Fibroblast of skin of right quadriceps (primary cell): ENCODE measurements at regions not wholly inside any gene's neighbourhood (a gene's known extent, or its start where the extent isn't known, plus 50 kb on each side); places are given as distances from the start of the nearest gene placed in this dataset.

Experiments
- DNase-seq: peaks from one replicate; pipeline ENCODE4 v3.0.0-alpha.2; 2013

GRCh38 chr1:243943671-243944428, 93.8 kb upstream of the AKT3 start:
- DNase-seq, result no peak

DNA sequence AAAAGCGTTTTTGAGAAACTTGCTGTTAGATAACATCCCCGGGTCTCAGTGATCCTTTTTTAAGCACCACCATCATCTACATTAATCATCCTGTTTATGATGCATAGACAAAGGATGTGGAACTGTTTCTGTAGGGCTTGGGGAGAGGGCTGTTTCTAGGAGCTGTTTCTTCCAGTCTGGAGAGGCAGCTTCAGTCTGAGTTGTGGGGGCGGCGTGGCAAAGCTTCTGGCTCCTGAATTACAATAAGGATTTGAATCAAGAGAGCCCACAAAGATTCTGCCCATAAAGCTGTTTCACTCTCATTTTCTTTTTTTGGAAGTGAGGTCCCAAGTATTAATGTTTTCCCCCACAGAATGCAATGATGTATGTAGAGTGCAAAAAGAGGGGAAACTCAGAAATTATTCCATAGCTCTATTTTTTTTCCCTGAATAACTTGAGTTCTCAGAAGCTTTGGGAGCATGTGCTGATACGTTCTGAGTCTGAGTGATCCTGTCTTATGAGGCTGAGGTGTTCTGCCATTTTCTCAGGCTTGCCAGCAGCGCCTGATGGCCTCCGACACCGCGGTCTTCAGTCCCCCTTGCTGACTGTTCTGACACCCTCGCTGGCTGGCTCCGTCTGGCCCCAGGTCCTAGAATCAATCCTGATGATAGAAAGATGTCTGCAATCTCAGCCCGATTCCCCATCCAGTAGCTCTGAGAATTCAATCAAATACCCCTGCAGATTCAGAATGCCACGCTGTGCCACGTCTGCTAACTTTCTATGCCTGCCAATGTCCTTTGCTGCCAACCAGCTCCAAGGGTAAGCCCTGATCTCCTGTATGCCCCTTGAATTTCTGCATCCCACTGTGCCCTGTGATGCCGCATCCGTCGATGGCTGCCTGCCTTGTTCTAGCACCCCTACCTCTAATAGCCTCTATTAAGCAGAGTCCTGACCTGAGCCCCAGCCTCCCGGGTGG, 92.4 kb upstream of the AKT3 start:
- DNase-seq, result no peak

GRCh38 chr1:243940451-243940850, 90.4 kb upstream of the AKT3 start:
- no peak for DNase-seq

- DNase-seq, result peak; percentile 69
Measured at GRCh38 chr1:243939167-243939848, 89.3 kb upstream of the AKT3 start.

- DNase-seq, result no peak
Measured at GRCh38 chr1:243938208-243938607, 88.2 kb upstream of the AKT3 start.

GRCh38 chr1:243933495-243933894, 83.5 kb upstream of the AKT3 start:
- DNase-seq, result no peak

DNA sequence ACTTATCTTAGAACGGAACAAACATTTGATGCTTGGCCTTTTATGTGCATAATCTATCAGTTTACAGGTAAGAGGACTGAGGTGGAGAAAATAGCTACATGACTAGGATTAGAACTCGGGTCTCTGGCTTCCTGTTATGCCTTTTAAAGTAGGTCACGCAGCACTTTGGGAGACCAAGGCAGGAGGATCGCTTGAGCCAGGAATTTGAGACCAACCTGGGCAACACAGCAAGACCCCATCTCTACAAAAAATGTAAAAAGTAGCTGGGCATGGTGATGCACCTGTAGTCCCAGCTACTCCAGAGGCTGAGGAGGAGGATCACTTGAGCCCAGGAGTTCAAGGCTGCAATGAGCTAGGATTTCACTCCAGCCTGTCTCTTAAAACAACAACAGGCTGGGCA, 81.9 kb upstream of the AKT3 start:
- no peak for DNase-seq

DNA sequence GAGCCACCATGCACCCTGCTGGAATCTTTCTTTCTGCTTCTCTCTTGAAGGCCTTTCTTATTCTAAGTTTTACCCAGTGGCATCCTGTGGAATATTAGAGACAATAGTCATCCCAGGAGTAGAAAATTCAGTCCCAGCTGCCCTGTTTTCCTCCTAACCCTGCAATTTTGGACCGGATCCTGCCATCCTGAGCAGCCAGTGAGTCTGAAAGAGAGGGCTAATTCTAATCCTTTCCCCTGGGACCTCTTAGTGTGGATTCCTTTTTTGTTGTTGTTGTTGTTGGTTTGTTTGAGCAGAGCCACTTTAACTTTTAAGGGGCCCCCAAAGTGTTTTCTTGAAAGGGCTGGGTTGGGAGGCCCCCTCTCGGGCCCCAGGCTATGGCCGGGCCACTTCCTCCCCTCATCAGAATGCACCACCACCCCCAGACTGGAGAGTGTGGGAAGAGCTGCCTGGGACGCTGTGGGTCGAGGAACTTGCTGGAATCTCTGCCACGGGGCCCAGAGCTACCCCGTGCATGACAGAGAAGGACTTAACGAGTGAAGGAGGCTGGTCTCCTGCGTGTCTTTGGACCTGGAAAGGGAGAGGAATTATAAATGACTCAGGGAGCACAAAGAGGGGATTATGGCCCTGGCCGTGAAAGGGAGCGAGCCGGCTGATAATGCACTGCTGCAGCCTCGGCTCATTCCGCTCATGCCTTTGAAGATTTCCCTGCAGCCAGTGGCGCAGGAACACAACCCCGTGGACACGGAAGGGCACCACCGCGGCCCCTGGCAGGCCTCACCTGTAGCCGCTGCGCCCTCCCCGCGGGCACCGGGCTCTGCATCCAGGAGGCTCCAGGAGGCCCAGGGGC, 81.0 kb upstream of the AKT3 start:
- DNase-seq, result peak; percentile 48

DNA sequence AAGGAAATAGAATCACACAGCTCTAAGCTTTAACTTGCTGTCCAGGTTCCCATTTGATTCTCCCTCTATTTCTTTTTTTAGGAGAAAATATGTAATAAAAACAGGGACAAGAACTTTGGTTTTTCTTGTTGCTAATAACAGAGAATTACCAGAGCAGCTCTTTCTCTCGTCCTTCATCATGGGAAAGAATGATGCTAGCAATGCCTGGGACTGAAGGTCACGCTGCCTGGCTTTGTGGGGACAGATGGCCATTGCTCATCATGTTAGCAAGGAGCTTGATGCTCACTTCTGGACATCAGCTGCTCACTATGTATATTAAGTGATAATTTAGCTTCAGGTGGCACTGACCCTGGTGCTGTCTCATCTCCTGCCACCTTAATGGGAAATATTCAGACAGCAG, 77.3 kb upstream of the AKT3 start:
- no peak for DNase-seq

DNA sequence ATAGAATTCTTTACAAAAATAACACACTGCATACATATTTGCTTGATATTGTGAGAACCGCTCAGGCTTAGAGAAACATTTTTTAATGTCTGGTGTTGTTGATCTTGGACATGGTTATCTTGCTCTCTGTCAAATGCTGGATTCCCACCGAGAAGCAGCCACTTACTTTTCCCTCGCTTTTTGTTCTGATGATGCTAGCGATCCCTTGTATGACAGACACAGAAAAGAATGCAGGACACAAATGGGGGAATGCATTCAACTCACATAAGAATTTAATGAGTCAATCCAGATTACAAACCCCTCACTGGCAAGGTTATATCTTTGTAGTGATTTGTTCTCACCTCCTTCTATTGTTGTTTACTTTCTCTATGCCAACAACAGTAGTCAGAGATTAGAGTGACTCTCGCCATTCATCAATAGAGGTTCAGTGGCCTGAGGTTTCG, 76.8 kb upstream of the AKT3 start:
- peak; percentile 97 for DNase-seq

GRCh38 chr1:243926299-243926698, 76.3 kb upstream of the AKT3 start:
- DNase-seq, result no peak

DNA sequence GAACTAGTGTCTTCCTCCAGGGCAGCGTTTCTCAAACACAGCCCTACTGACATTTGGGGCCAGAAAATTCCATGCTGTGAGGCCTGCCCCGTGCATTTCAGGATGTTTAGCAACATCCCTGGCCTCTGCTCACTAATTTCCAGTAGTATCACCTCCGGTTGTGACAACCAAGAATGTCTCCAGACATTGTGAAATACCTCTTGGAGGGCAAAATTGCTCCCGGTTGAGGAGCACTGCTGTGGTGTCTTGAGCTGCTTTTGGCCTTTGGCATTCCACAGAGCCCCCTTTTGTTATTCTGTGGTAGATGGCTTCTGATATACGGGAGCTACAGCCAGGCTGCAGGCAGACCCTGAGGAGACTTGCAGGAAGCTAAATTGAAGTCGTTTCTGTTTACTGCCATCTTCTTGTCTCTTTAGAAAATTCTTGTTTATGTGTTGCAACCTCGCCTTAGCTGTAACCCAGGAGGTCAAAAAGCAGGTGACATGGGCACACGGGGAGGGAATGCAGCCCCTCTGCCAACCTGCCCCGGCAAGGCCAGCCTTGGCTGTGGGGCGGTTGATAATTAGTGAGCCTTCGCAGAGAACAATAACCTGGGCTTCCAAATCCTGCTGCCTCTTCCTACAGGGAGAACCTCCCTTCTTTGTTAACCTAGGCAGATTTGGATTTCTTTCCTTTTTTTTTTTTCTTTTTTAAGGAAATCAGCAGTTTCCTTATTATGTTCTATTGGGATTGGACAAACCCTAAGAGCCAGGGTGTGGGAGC, 74.7 kb upstream of the AKT3 start:
- DNase-seq, result peak; percentile 70

- DNase-seq, result peak; percentile 84
Measured at GRCh38 chr1:243924188-243924587, 74.1 kb upstream of the AKT3 start.

DNA sequence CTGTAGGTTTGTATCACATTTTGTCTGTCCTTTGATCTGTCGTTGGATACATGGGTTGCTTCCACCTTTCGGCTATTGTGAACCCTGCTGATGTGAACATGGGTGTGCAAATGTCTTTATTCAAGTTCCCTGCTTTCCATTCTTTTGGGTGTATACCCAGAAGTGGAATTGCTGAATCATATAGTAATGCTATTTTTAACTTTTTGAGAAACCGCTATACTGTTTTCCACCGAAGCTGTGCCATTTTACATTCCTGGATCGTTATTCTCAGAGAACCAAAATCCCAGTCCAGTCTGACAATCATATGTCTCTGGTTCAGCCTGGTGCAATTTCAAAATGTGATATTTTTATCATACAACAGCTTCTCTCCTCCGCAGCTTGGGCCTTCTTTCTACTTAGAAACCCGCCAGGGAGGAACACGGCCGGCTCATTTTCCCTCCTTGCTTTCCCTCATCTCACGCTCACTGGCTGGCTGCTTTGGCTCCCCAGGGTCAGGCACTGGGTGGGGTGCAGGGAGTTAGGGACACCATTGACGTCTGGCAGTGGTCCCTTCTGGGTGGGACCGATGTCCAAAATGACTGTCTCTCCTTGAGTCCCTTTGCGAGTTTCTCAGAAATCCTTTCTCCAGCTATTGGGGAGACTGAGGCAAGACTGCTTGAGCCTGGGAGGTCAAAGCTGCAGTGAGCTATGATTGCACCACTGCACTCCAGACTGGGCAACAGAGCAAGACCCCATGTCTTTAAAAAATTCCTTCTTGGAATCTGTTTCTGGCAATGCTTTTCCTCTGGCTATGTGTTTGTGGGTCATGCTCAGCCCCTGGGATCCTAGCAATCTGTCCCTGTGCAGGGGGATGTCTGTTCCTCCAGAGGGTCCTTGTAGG, 73.5 kb upstream of the AKT3 start:
- peak; percentile 46 for DNase-seq

DNA sequence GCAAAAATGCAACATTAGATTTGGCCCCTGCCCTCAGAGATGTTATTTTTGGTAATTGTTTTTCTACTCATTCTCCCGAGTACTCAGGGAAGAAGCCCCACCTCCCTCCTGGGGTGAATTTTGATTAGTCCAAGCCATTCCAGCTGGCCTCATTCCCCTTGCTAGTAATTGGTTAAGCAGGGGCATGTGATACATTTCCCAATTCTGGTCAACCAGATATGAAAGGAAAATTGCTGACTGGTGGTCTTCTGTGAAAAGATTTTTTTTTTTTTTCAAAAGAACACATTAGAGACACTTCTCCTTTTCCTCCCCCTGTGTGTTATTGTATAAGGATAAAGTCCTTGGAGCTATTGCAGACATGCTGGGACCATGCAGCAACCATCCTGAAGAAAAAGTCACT, 71.1 kb upstream of the AKT3 start:
- no peak for DNase-seq

GRCh38 chr1:243917863-243918565, 68.0 kb upstream of the AKT3 start:
- DNase-seq, result peak; percentile 25

DNA sequence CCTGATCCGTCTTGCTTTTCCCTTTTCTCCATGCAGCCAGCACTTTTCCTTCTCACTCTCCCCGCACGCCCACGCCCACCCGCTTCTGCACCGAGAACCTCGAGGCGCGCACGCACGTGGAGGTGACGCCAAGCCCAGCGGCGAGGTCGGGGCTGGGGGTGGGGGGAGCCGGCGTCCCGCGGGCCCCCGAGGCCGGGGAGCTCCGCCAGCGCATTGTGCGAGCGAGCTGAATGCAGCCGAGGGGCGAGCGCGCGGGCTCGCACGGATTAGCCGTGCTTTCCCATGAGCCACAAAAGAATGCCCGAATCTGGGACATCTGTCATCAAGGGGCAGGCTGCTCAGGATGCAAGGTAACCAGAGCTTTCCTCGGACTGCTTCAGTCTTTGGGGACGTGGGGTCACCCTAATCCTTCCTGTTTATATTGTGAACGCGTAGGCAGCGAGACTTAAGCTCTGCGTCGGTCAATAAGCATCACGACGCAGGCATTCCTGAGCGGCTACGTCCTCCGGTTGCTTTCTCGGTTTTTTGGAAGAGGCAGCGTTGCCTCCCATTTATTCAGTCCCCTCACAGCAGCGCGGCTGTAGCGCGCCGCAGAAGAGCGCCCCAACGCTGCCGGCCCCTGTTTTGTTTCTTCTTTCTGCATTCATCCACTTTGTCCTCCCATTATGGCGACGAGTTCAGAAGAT, 67.3 kb upstream of the AKT3 start:
- DNase-seq, result peak; percentile 86

DNA sequence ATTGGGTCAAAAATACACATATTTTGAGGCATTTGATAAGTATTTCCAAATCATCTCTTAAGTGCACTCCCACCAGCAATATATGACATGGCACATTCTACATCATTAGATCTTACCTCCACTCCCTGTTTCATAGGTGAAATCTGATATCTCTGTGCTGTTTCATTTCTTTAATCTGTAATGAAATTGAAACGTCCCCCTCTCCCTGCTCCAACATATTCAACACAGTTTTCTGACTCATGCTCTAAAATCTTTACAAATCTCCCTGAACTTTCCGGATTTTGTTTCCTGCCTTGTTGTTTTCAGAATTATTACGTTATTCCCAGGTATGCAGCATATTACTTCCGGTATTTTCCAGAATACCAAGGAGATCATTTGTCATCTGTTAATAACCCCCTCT, 66.1 kb upstream of the AKT3 start:
- peak; percentile 48 for DNase-seq

DNA sequence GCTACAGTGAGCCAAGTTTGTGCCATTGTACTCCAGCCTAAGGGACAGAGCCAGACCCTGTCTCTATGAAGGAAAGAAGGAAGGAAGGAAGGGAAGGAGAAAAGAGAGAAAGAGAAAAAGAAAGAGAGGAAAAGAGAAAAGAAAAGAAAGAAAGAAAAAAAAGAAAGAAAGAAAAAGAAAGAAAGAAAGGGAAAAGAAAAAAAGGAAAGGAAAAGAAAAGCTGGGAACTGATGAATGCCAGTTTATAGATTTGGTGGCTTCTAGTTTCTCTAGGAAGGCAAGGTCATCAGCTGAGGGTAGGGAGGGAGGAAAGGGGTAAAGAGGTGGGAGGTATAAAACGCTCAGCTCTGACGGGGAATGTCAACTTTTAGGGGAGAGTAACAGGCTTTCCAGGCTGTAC, 62.3 kb upstream of the AKT3 start:
- no peak for DNase-seq
